Glutamatergic neuron (in vitro differentiated cells): ENCODE measurements at regions not wholly inside any gene's neighbourhood (a gene's known extent, or its start where the extent isn't known, plus 50 kb on each side); places are given as distances from the start of the nearest gene placed in this dataset.

ENCODE experiments used
- DNase-seq: peaks from one replicate; pipeline ENCODE4 v3.0.0; 2022
- H3K27ac Mint-ChIP-seq: one replicate; pipeline ENCODE4 v1.8.0; 2020; ENCODE audit warnings: mild to moderate bottlenecking, mixed read lengths, inconsistent platforms; ENCODE audit not compliant: unreplicated experiment
- H3K27me3 Mint-ChIP-seq: one replicate; pipeline ENCODE4 v1.8.0; 2020; ENCODE audit warnings: mild to moderate bottlenecking, moderate library complexity, mixed read lengths, inconsistent platforms; ENCODE audit not compliant: unreplicated experiment
- H3K36me3 Mint-ChIP-seq: one replicate; pipeline ENCODE4 v1.8.0; 2020; ENCODE audit warnings: mild to moderate bottlenecking, mixed read lengths, inconsistent platforms; ENCODE audit not compliant: unreplicated experiment
- H3K4me1 Mint-ChIP-seq: one replicate; pipeline ENCODE4 v1.8.0; 2020; ENCODE audit warnings: mild to moderate bottlenecking, low read depth, mixed read lengths, inconsistent platforms; ENCODE audit not compliant: unreplicated experiment
- H3K4me3 Mint-ChIP-seq: one replicate; pipeline ENCODE4 v1.8.0; 2020; ENCODE audit warnings: mild to moderate bottlenecking, mixed read lengths, inconsistent platforms; ENCODE audit not compliant: unreplicated experiment
- H3K9me3 Mint-ChIP-seq: one replicate; pipeline ENCODE4 v1.8.0; 2020; ENCODE audit warnings: mild to moderate bottlenecking, moderate library complexity, mixed read lengths, inconsistent platforms; ENCODE audit not compliant: unreplicated experiment
- TF ChIP-seq, protein P1 (sequence below): fragments of 200-600 bp; sonication (generic); IDR thresholded peaks from one replicate; pipeline ENCODE4 v1.5.0; 2021; ENCODE audit not compliant: partially characterized antibody, unreplicated experiment

DNA sequence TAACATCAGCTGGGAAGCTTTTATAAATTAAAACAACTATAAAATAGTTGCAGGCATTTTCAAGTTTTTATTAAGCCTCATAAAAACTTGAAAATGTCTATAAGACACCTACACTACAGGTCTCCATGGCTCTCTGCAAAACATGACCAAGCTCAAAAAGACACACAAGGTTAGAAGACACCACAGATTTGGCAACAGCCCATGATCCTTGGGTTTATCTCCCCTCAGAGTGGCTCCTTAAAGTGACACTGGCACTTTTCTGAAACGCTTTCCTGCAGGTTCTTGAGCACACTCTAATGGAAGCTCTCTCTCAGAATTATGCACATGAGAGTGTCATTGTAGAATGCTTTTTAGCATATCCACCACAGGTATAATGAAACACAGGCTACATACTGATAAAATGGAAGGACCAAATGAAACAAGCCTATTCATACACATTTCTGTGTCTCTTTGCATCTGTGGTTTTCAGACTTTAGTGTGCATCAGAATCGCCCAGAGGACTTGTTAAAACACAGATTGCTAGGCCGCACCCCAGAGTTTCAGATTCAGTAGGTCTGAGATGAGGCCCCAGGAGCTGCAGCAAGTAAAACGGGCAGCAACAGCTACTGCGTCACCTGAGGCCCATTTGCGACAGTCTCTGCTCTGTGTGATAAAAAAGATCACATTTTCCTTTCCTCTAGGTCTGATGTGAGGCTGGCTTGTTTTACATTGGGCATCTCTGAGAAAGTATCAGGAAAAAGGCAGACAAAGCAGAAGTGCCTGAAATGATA lies 75.0 kb upstream of the WSB1 start:
- TF ChIP-seq, protein P1, sequence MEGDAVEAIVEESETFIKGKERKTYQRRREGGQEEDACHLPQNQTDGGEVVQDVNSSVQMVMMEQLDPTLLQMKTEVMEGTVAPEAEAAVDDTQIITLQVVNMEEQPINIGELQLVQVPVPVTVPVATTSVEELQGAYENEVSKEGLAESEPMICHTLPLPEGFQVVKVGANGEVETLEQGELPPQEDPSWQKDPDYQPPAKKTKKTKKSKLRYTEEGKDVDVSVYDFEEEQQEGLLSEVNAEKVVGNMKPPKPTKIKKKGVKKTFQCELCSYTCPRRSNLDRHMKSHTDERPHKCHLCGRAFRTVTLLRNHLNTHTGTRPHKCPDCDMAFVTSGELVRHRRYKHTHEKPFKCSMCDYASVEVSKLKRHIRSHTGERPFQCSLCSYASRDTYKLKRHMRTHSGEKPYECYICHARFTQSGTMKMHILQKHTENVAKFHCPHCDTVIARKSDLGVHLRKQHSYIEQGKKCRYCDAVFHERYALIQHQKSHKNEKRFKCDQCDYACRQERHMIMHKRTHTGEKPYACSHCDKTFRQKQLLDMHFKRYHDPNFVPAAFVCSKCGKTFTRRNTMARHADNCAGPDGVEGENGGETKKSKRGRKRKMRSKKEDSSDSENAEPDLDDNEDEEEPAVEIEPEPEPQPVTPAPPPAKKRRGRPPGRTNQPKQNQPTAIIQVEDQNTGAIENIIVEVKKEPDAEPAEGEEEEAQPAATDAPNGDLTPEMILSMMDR: no peak
- no peaks in the 10 kb centered on the region for H3K4me1 Mint-ChIP-seq
- no peak for DNase-seq
- peaks cover 2% of the 10 kb centered on the region for H3K27me3 Mint-ChIP-seq
- no peaks in the 10 kb centered on the region for H3K9me3 Mint-ChIP-seq
- no peaks in the 10 kb centered on the region for H3K36me3 Mint-ChIP-seq
- no peak overlapping the region for H3K27ac Mint-ChIP-seq
- H3K4me3 Mint-ChIP-seq: no peak overlapping the region

DNA sequence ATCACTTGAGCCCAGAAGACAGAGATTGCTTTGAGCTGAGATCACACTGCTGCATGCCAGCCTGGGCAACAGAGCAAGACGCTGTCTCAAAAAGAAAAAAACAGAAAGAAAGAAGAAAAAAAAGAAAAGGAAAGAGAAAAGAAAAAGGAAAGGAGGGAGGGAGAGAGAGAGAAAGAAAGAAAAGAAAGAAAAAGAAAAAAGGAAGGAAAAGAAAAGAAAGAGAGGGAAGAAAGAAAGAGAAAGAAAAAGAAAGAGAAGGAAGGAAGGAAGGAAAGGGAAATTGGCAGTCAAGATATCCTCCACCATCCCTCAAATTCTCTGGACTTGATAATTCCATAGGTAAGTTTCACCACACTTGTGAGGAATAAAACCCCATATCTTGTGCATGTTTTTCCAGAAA lies 71.4 kb upstream of the WSB1 start:
- Mint-ChIP-seq H3K27ac (no peak overlapping the region), H3K36me3 (no peaks in the 10 kb centered on the region), H3K27me3 (no peaks in the 10 kb centered on the region), H3K4me1 (no peaks in the 10 kb centered on the region), H3K4me3 (no peak overlapping the region), H3K9me3 (peaks cover 3% of the 10 kb centered on the region)
- TF ChIP-seq, protein P1: no peak
- no peak for DNase-seq

DNA sequence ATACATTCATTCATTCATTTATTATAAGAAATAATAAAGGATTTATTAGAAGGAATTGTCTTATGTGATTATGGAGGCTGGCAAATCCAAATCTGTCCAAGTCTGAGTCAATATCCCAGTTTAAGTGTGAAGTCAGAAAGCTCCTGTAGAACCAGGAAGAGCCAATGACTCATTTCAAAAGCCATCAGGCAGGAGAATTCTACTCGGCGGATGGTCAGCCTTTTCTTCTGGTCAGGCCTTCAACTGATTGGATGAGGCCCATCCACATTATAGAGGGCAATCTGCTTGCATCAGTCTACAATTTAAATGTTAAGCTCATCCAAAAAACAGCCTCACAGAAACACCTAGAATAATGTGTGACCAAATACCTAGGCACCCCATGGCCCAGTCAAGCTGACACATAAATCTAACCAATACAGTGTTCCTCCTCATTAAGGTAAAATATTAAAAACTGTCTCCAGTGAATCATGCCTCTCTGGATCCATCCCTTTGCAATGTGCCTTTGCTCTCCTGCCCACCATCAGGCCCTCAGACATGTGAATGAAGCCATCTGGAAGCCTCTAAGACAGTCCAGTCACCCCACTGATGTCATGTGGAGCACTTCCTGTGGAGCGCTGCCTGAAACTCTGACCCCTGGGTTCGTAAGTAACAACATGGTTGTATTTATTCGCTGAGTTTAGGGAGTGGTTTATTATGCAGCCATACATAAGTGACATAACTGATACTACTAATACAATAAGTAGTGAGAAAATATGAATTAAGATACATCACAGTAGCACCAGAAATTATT lies 69.2 kb upstream of the WSB1 start:
- Mint-ChIP-seq H3K36me3 (no peaks in the 10 kb centered on the region), H3K4me1 (no peaks in the 10 kb centered on the region), H3K9me3 (peaks cover 3% of the 10 kb centered on the region), H3K27ac (no peak overlapping the region), H3K4me3 (no peak overlapping the region), H3K27me3 (no peaks in the 10 kb centered on the region)
- DNase-seq: no peak
- TF ChIP-seq, protein P1: no peak

DNA sequence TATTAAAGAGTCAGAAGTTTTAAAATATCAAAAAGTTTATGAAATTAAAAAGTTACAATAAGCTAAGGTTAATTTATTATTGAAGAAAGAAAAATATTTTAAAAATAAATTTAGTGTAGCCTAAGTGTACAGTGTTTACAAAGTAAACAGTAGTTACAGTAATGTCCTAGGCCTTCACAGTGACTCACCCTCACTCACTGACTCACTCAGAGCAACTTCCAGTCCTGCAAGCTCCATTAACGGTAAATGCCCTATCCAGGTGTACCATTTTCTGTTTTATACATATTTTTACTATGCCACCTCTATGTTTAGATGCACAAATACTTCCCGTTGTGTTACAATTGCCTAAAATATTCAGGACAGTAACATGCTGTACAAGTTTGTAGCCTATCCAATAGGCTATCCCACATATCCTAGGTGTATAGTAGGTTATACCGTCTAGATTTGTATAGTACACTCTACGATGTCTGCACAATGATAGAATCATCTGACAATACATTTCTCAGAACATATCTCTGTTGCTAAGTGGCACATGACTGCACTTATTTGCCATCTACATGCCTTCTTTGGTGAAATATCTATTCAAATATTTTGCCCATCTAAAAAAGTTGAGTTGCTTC lies 67.2 kb upstream of the WSB1 start:
- H3K36me3 Mint-ChIP-seq: no peaks in the 10 kb centered on the region
- no peaks in the 10 kb centered on the region for H3K27me3 Mint-ChIP-seq
- DNase-seq: no peak
- H3K4me3 Mint-ChIP-seq: no peak overlapping the region
- H3K27ac Mint-ChIP-seq: no peak overlapping the region
- H3K9me3 Mint-ChIP-seq: peaks cover 3% of the 10 kb centered on the region
- H3K4me1 Mint-ChIP-seq: no peaks in the 10 kb centered on the region
- TF ChIP-seq, protein P1: no peak
